OCI-LY3 (cell line): ENCODE measurements at regions not wholly inside any gene's neighbourhood (a gene's known extent, or its start where the extent isn't known, plus 50 kb on each side); places are given as distances from the start of the nearest gene placed in this dataset.

Experiments
- H2AFZ ChIP-seq: fragments of 200-600, 300-600 bp; shearing (Covaris generic); 2 replicates; pipeline ENCODE4 v1.6.0; 2014; ENCODE audit warnings: antibody characterized with exemption, low read depth, low read length
- H3K27ac ChIP-seq: fragments of 200-600, 300-600 bp; sonication (generic); 2 replicates; pipeline ENCODE4 v1.5.1; 2014; ENCODE audit warnings: mild to moderate bottlenecking, low read length, moderate library complexity, mixed read lengths
- H3K27me3 ChIP-seq: fragments of 200-600, 300-600 bp; sonication (generic); 2 replicates; pipeline ENCODE4 v1.6.1; 2014; ENCODE audit warnings: low read depth, low read length, mixed read lengths
- H3K36me3 ChIP-seq: fragments of 200-600, 300-600 bp; sonication (generic); replicated peaks from 2 replicates; pipeline ENCODE3; 2014; ENCODE audit warnings: low read depth, low read length, mixed read lengths
- H3K4me1 ChIP-seq: fragments of 300-600, 200-600 bp; sonication (generic); 2 replicates; pipeline ENCODE4 v1.6.1; 2014; ENCODE audit warnings: low read length, mixed read lengths
- H3K4me2 ChIP-seq: fragments of 200-600, 300-600 bp; sonication (generic); 2 replicates; pipeline ENCODE4 v1.6.1; 2014; ENCODE audit warnings: low read length, mixed read lengths
- H3K4me3 ChIP-seq: fragments of 300-600, 200-600 bp; sonication (generic); 2 replicates; pipeline ENCODE4 v1.5.1; 2014; ENCODE audit warnings: antibody characterized with exemption, mild to moderate bottlenecking, low read length, moderate library complexity
- H3K79me2 ChIP-seq: fragments of 300-600, 200-600 bp; shearing (Covaris generic); 2 replicates; pipeline ENCODE4 v1.6.1; 2014; ENCODE audit warnings: mild to moderate bottlenecking, low read length, mixed read lengths
- H3K9ac ChIP-seq: fragments of 300-600, 200-600 bp; shearing (Covaris generic); 2 replicates; pipeline ENCODE4 v1.6.0; 2014; ENCODE audit warnings: mild to moderate bottlenecking, low read length, moderate library complexity
- H3K9me3 ChIP-seq: fragments of 200-600, 300-600 bp; shearing (Covaris generic); 2 replicates; pipeline ENCODE4 v1.6.1; 2014; ENCODE audit warnings: low read length, mixed read lengths; ENCODE audit not compliant: insufficient read depth
- H4K20me1 ChIP-seq: fragments of 200-600, 300-600 bp; sonication (generic); 2 replicates; pipeline ENCODE4 v1.6.1; 2016; ENCODE audit warnings: low read length, mixed read lengths; ENCODE audit not compliant: insufficient read depth
- CTCF ChIP-seq: fragments of 200-600, 300-600 bp; sonication (generic); IDR thresholded peaks from 2 replicates; pipeline ENCODE4 v1.5.1; 2014; ENCODE audit warnings: antibody characterized with exemption, low read length, low read depth
- EZH2phosphoT487 ChIP-seq: fragments of 200-600 bp; shearing (Covaris generic); IDR thresholded peaks from 2 replicates; pipeline ENCODE4 v1.6.1; 2018; ENCODE audit warnings: antibody characterized with exemption, mixed run types, low read depth

GRCh38 chr6:21305893-21306332 lies 287.6 kb upstream of the SOX4 start:
- Histone ChIP-seq H4K20me1 (no peaks in the 10 kb centered on the region), H3K4me3 (no peak overlapping the region), H3K4me2 (no peak overlapping the region), H3K9ac (no peak overlapping the region), H3K27me3 (no peaks in the 10 kb centered on the region), H3K36me3 (no peaks in the 10 kb centered on the region), H2AFZ (no peak overlapping the region), H3K9me3 (0 out of 2 replicates have a peak, but pooled peaks cover 3% of the 10 kb centered on the region), H3K4me1 (no peaks in the 10 kb centered on the region), H3K27ac (no peak overlapping the region), H3K79me2 (no peaks in the 10 kb centered on the region)
- TF ChIP-seq CTCF, result no peak
- TF ChIP-seq EZH2phosphoT487, result no peak

GRCh38 chr6:21306546-21306945 lies 287.0 kb upstream of the SOX4 start:
- Histone ChIP-seq H4K20me1 (no peaks in the 10 kb centered on the region), H3K27ac (no peak overlapping the region), H3K27me3 (no peaks in the 10 kb centered on the region), H3K9ac (no peak overlapping the region), H3K4me3 (no peak overlapping the region), H2AFZ (no peak overlapping the region), H3K79me2 (no peaks in the 10 kb centered on the region), H3K4me1 (no peaks in the 10 kb centered on the region), H3K4me2 (no peak overlapping the region), H3K9me3 (0 out of 2 replicates have a peak, but pooled peaks cover 3% of the 10 kb centered on the region), H3K36me3 (no peaks in the 10 kb centered on the region)
- TF ChIP-seq EZH2phosphoT487 (no peak), CTCF (no peak)

GRCh38 chr6:21309807-21310221 lies 283.7 kb upstream of the SOX4 start:
- Histone ChIP-seq H4K20me1 (no peaks in the 10 kb centered on the region), H3K9ac (no peak overlapping the region), H3K79me2 (no peaks in the 10 kb centered on the region), H3K9me3 (no peaks in the 10 kb centered on the region), H3K27me3 (no peaks in the 10 kb centered on the region), H3K4me2 (no peak overlapping the region), H3K27ac (no peak overlapping the region), H3K36me3 (no peaks in the 10 kb centered on the region), H2AFZ (no peak overlapping the region), H3K4me1 (no peaks in the 10 kb centered on the region), H3K4me3 (no peak overlapping the region)
- TF ChIP-seq EZH2phosphoT487 (no peak), CTCF (no peak)

- Histone ChIP-seq H3K4me2 (no peak overlapping the region), H3K27me3 (no peaks in the 10 kb centered on the region), H3K36me3 (no peaks in the 10 kb centered on the region), H2AFZ (no peak overlapping the region), H4K20me1 (no peaks in the 10 kb centered on the region), H3K79me2 (no peaks in the 10 kb centered on the region), H3K4me1 (no peaks in the 10 kb centered on the region), H3K27ac (no peak overlapping the region), H3K9me3 (no peaks in the 10 kb centered on the region), H3K9ac (no peak overlapping the region), H3K4me3 (no peak overlapping the region)
- TF ChIP-seq EZH2phosphoT487 (no peak), CTCF (no peak)
These were observed 282.9 kb upstream of the SOX4 start for GRCh38 chr6:21310568-21311140.
